ENCODE measurements at regions not wholly inside any gene's neighbourhood (a gene's known extent, or its start where the extent isn't known, plus 50 kb on each side); places are given as distances from the start of the nearest gene placed in this dataset.

DNA sequence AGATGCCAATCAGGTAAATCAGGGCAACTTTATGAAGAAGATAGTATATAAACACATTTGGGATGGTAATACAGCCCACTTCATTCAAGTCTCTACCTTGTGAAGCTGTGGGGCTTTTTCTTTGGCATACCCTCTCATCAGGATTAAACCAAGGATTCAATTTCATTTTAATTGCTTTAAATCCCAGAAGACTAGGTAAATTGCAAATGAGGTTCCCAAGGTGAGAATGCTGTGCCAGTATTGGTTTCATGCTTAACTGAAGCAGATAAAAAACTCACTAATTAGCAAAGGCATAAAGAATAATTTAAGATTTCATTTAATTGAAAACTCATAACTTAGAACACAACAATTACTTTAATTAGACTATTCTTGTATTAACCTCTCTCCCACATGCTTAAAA is 1218.1 kb downstream of the FAM181B start:
- Histone ChIP-seq H3K27me3 (ENCODE audit: low read depth) (no peaks in the 10 kb centered on the region), H3K36me3 (no peaks in the 10 kb centered on the region), H3K9me3 (no peaks in the 10 kb centered on the region), H3K4me1 (no peaks in the 10 kb centered on the region), H3K4me3 (no peak overlapping the region), H3K27ac (no peak overlapping the region)
- DNase-seq (no peak), ATAC-seq (no peak)
- intact Hi-C loops (cut with DNase I) = no loop called here
- TF ChIP-seq, protein P1, sequence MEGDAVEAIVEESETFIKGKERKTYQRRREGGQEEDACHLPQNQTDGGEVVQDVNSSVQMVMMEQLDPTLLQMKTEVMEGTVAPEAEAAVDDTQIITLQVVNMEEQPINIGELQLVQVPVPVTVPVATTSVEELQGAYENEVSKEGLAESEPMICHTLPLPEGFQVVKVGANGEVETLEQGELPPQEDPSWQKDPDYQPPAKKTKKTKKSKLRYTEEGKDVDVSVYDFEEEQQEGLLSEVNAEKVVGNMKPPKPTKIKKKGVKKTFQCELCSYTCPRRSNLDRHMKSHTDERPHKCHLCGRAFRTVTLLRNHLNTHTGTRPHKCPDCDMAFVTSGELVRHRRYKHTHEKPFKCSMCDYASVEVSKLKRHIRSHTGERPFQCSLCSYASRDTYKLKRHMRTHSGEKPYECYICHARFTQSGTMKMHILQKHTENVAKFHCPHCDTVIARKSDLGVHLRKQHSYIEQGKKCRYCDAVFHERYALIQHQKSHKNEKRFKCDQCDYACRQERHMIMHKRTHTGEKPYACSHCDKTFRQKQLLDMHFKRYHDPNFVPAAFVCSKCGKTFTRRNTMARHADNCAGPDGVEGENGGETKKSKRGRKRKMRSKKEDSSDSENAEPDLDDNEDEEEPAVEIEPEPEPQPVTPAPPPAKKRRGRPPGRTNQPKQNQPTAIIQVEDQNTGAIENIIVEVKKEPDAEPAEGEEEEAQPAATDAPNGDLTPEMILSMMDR (IDR thresholded peaks at IDR 0.05) = no peak

DNA sequence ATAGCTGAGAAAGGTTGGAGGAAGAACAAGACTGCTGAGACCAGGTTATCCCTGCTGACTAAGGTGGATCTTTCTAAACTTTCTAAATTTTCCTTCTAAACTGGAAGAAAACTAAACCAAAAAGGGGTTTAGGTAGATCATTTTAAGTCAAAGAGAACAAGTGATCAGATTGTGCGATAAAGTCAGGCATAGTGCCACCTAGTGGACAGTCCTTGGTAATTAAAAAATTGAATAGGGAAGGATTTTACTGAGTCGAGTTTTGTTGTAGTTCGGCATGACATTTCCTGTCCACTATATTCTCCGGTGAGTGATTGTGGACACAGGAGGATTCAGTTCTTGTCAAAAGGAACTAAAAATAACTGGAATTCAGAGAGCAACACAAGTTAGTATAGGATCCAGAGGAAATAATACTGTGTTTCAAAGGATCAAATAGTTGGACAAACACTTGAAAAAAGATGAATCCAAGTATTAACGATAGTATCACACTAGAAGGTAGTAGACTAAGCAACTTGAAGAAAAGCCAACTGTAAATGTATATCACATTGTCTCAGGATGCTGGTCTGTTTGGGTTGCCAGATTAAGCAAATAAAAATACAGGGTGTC is 1236.4 kb downstream of the FAM181B start:
- H3K27ac ChIP-seq = no peak overlapping the region
- no peak for ATAC-seq
- intact Hi-C loops (cut with DNase I) = no loop called here
- DNase-seq = no peak
- H3K27me3 ChIP-seq (ENCODE audit: low read depth) = no peaks in the 10 kb centered on the region
- H3K4me3 ChIP-seq = no peak overlapping the region
- H3K4me1 ChIP-seq = no peaks in the 10 kb centered on the region
- TF ChIP-seq, protein P1 (IDR thresholded peaks at IDR 0.05) = peak; percentile 63
- H3K9me3 ChIP-seq = no peaks in the 10 kb centered on the region
- no peaks in the 10 kb centered on the region for H3K36me3 ChIP-seq

DNA sequence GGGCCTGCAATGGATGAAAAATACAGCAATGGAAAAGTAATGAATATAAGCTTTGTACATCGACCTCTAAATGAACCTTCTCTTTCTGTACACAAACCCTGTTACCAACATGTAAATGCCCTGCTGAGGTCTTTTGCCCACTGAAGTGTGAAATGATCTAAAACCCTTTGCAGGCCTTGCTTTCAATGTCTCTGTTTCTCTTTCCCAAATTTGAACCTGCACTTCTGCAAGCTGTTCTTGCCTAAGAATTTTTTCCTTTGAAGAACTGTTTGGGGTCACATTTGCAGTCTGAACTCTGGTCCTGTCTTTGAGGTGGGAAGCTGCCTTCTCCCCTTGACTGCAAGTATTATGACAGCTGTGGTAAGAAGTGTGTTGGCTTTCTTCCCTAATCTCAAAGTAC is 1237.1 kb downstream of the FAM181B start:
- no peak for DNase-seq
- no peaks in the 10 kb centered on the region for H3K4me1 ChIP-seq
- no peak overlapping the region for H3K27ac ChIP-seq
- no peaks in the 10 kb centered on the region for H3K9me3 ChIP-seq
- H3K27me3 ChIP-seq (ENCODE audit: low read depth) = no peaks in the 10 kb centered on the region
- ATAC-seq = no peak
- TF ChIP-seq, protein P1 (IDR thresholded peaks at IDR 0.05) = no peak
- H3K4me3 ChIP-seq = no peak overlapping the region
- H3K36me3 ChIP-seq = no peaks in the 10 kb centered on the region
- intact Hi-C loops (cut with DNase I) = no loop called here

DNA sequence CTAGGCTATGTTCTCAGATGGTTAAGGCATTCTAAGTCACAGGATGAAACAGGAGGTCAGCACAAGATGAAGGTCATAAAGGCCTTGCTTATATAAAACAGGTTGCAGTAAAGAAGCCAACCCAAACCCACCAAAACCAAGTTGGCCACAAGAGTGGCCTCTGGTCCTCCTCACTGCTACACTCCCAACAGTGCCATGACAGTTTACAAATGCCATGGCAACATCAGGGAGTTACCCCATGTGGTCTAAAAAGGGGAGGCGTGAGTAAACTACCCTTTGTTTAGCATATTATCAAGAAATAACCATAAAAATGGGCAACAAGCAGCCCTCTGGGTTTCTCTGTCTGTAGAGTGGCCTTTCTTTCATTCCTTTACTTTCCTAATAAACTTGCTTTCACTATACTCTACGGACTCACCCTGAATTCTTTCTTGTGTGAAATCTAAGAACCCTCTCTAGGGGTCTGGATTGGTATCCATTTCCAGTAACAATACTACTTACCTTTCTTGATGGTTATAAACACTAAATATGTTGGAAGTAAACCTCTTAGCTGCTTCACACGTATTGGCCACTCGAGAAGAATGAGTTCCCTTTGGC is 1237.9 kb downstream of the FAM181B start:
- Histone ChIP-seq H3K9me3 (no peaks in the 10 kb centered on the region), H3K36me3 (no peaks in the 10 kb centered on the region), H3K27ac (no peak overlapping the region), H3K4me3 (no peak overlapping the region), H3K27me3 (ENCODE audit: low read depth) (no peaks in the 10 kb centered on the region), H3K4me1 (no peaks in the 10 kb centered on the region)
- no peak for ATAC-seq
- intact Hi-C loops (cut with DNase I) = no loop called here
- TF ChIP-seq, protein P1 (IDR thresholded peaks at IDR 0.05) = no peak
- no peak for DNase-seq

DNA sequence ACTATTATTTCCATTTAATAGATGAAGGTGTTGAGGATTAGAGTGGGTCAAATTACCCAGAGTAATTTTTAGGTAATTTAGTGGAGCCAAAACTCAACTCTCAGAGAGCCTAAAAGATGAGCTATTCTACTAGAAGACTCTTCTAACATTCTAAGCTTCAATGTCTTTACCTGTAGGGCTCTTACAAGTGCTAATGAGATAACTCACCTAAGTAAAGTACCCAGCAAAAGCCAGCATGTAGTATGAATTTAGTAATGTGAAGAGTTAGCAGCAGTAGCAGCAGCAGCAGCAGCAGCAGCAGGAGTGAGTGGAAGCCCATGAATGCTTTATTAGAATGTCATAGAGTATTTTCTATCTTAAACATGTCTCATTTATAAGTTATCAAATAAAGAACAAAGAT is 1239.2 kb downstream of the FAM181B start:
- TF ChIP-seq, protein P1 (IDR thresholded peaks at IDR 0.05) = no peak
- Histone ChIP-seq H3K36me3 (no peaks in the 10 kb centered on the region), H3K4me1 (no peaks in the 10 kb centered on the region), H3K27ac (no peak overlapping the region), H3K9me3 (no peaks in the 10 kb centered on the region), H3K4me3 (no peak overlapping the region), H3K27me3 (ENCODE audit: low read depth) (no peaks in the 10 kb centered on the region)
- intact Hi-C loops (cut with DNase I) = no loop called here
- ATAC-seq = no peak
- DNase-seq = no peak

All from lower lobe of right lung (tissue), 2 donors.